IPS-NIHi7 (cell line): ENCODE measurements at regions not wholly inside any gene's neighbourhood (a gene's known extent, or its start where the extent isn't known, plus 50 kb on each side); places are given as distances from the start of the nearest gene placed in this dataset.
A peak's percentile ranks its signal among the peaks of the same experiment; 100 is the strongest.

ENCODE experiments used
- DNase-seq: peaks from one replicate; pipeline ENCODE4 v3.0.0; 2012; ENCODE audit warnings: mixed read lengths; ENCODE audit errors: extremely low spot score

GRCh38 chr6:14660806-14661579, 543.4 kb downstream of the CD83 start:
- DNase-seq: no peak

GRCh38 chr6:14661691-14662090, 544.1 kb downstream of the CD83 start:
- DNase-seq: no peak

GRCh38 chr6:14664112-14664601, 546.6 kb downstream of the CD83 start:
- DNase-seq: no peak

- DNase-seq: peak; percentile 63
Observed at GRCh38 chr6:14664621-14665315, 547.2 kb downstream of the CD83 start.

- DNase-seq: no peak
Observed at GRCh38 chr6:14665827-14666724, 548.5 kb downstream of the CD83 start.

- DNase-seq: no peak
Observed at GRCh38 chr6:14670806-14671205, 553.2 kb downstream of the CD83 start.

- no peak for DNase-seq
Observed at GRCh38 chr6:14671261-14671681, 553.7 kb downstream of the CD83 start.

- no peak for DNase-seq
Observed at GRCh38 chr6:14671937-14672336, 554.4 kb downstream of the CD83 start.

- DNase-seq: no peak
Observed at GRCh38 chr6:14673201-14673600, 555.6 kb downstream of the CD83 start.

GRCh38 chr6:14674458-14674857, 556.9 kb downstream of the CD83 start:
- no peak for DNase-seq

GRCh38 chr6:14674867-14675648, 557.5 kb downstream of the CD83 start:
- no peak for DNase-seq

- no peak for DNase-seq
Observed at GRCh38 chr6:14676064-14676463, 558.5 kb downstream of the CD83 start.

- DNase-seq: peak; percentile 32
Observed at GRCh38 chr6:14676977-14677781, 559.6 kb downstream of the CD83 start.

- DNase-seq: no peak
Observed at GRCh38 chr6:14681699-14682487, 564.0 kb upstream of the JARID2 start.

- DNase-seq: no peak
Observed at GRCh38 chr6:14682812-14683211, 563.1 kb upstream of the JARID2 start.

GRCh38 chr6:14689639-14690038, 556.2 kb upstream of the JARID2 start:
- DNase-seq: no peak

- no peak for DNase-seq
Observed at GRCh38 chr6:14690120-14691056, 555.5 kb upstream of the JARID2 start.

GRCh38 chr6:14692208-14692607, 553.7 kb upstream of the JARID2 start:
- DNase-seq: no peak
